ENCODE measurements at regions not wholly inside any gene's neighbourhood (a gene's known extent, or its start where the extent isn't known, plus 50 kb on each side); places are given as distances from the start of the nearest gene placed in this dataset.

DNA sequence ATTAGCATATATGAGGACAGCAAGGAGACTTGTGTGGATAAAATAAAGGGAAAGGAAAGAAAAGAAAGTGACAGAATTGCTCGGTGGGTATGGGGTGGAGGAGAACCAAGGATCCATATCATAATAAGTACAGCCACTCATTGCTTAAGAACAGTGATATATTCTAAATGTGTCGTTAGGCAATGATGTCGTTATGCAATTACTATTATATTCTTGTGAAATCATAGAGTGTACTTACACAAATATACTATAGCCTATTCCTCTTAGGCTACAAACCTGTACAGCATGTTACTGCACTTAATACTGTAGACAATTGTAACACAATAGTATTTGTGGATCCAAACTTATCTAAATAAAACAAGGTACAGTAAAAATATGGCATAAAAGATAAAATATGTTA lies 271.1 kb downstream of the CCER1 start:
- TF ChIP-seq CTCF (IDR thresholded peaks at IDR 0.05) (no peak), POLR2A (IDR thresholded peaks at IDR 0.05) (no peak)
